K562 (cell line): ENCODE measurements at regions not wholly inside any gene's neighbourhood (a gene's known extent, or its start where the extent isn't known, plus 50 kb on each side); places are given as distances from the start of the nearest gene placed in this dataset.

ENCODE experiments used
- ATAC-seq: fragments of 200-7000 bp; cut with Tn5 transposase; 3 replicates; pipeline ENCODE4 v1.9.1; 2020; ENCODE audit warnings: moderate library complexity
- BruUV-seq: library from RNA; stranded (reverse); fragments of 400-500 nt; replicated peaks from 2 replicates; lab custom pipeline; 2021; lab: Mats Ljungman, UMichigan
- CTCF ChIA-PET: fragments of 300-600 bp; formaldehyde crosslinking; extraction: SDS; loops from one replicate; lab custom pipeline; 2021; ENCODE audit warnings: low intra/inter-chr PET ratio; lab: Yijun Ruan, JAX
- POLR2A ChIA-PET: fragments of 300-600, 350-650 bp; sonication (Branson Sonifier 250); formaldehyde crosslinking; extraction: SDS; loops from one replicate; lab custom pipeline; 2021; ENCODE audit warnings: antibody characterized with exemption, inconsistent platforms; lab: Yijun Ruan, JAX
- DNase-seq, 4 experiments: peaks; one replicate each; pipeline versions ENCODE4 v3.0.0 to v3.0.0-alpha.2; 2011 to 2018; ENCODE audit warnings: low spot score in 3 of 4, mixed read lengths in 3 of 4; ENCODE audit errors: extremely low read depth in 1 of 4
- FAIRE-seq: peaks from 2 replicates; lab custom pipeline; 2011; peaks lifted over from hg19 to GRCh38; lab: Jason Lieb, UNC
- H2AFZ ChIP-seq: 2 replicates; pipeline ENCODE4 v1.6.0; 2011; ENCODE audit warnings: low read depth, low read length, control low read depth, inconsistent platforms
- H3K27ac ChIP-seq: fragments of 200-600 bp; 3 replicates; pipeline ENCODE4 v1.8.0; 2011; ENCODE audit warnings: low read depth, mild to moderate bottlenecking, control low read depth, inconsistent platforms, low read length, moderate library complexity, mixed read lengths; ENCODE audit errors: extremely low read depth
- H3K27me3 ChIP-seq, 2 experiments: fragments of 300-600 bp in 1 of 2; 2 replicates in 1 of 2; 3 replicates in 1 of 2; pipeline versions ENCODE4 v1.6.0 to v1.8.0; 2011; ENCODE audit warnings: inconsistent platforms in 2 of 2, low read length in 2 of 2, mild to moderate bottlenecking in 1 of 2, mixed read lengths in 1 of 2, moderate library complexity in 1 of 2; ENCODE audit not compliant: control insufficient read depth in 2 of 2, insufficient read depth in 2 of 2
- H3K36me3 ChIP-seq: fragments of 300-600 bp; 3 replicates; pipeline ENCODE4 v1.8.0; 2011; ENCODE audit warnings: mild to moderate bottlenecking, low read length, inconsistent platforms; ENCODE audit not compliant: control insufficient read depth, insufficient read depth
- H3K4me1 ChIP-seq, 2 experiments: fragments of 200-600 bp in 1 of 2; replicated peaks in 1 of 2; 2 replicates in 1 of 2; 3 replicates in 1 of 2; pipeline versions ENCODE4 v1.5.1 to v1.8.0; 2011; ENCODE audit warnings: inconsistent platforms in 2 of 2, low read length in 2 of 2, mild to moderate bottlenecking in 1 of 2, mixed read lengths in 1 of 2, moderate library complexity in 1 of 2; ENCODE audit not compliant: control insufficient read depth in 2 of 2, insufficient read depth in 2 of 2
- H3K4me2 ChIP-seq: 2 replicates; pipeline ENCODE4 v1.6.1; 2011; ENCODE audit warnings: low read length, control low read depth, inconsistent platforms, mixed read lengths; ENCODE audit not compliant: insufficient read depth
- H3K4me3 ChIP-seq: fragments of 200-600 bp; sonication (generic), shearing (Covaris generic); 2 replicates; pipeline ENCODE4 v1.5.1; 2016; ENCODE audit warnings: control low read depth, inconsistent platforms
- H3K79me2 ChIP-seq: fragments of 200-600 bp; 3 replicates; pipeline ENCODE4 v1.8.0; 2011; ENCODE audit warnings: low read length, inconsistent platforms; ENCODE audit not compliant: control insufficient read depth, insufficient read depth
- H3K9ac ChIP-seq, 2 experiments: 2 replicates each; pipeline versions ENCODE4 v1.6.0 to v1.6.1; 2011; ENCODE audit warnings: low read depth in 2 of 2, low read length in 2 of 2, control low read depth in 1 of 2, inconsistent platforms in 1 of 2, mild to moderate bottlenecking in 1 of 2, mixed read lengths in 1 of 2; ENCODE audit not compliant: insufficient read depth in 1 of 2
- H3K9me1 ChIP-seq: one replicate; pipeline ENCODE4 v1.6.0; 2011; ENCODE audit warnings: inconsistent platforms, mild to moderate bottlenecking, low read length, moderate library complexity; ENCODE audit not compliant: control insufficient read depth, insufficient read depth
- H3K9me3 ChIP-seq: replicated peaks from 2 replicates; pipeline ENCODE4 v1.5.1; 2011; ENCODE audit warnings: low read depth, low read length, inconsistent platforms; ENCODE audit not compliant: control insufficient read depth, insufficient read depth
- H4K20me1 ChIP-seq: replicated peaks from 2 replicates; pipeline ENCODE4 v1.6.1; 2011; ENCODE audit warnings: low read length, inconsistent platforms, mixed read lengths; ENCODE audit not compliant: control insufficient read depth, insufficient read depth
- CHD7 ChIP-seq: fragments of 200-600 bp; sonication (generic); IDR thresholded peaks from one replicate; pipeline ENCODE4 v1.6.1; 2012; ENCODE audit warnings: mild to moderate bottlenecking, low read depth, low read length, inconsistent platforms
- FOXA1 ChIP-seq: fragments of 450-650 bp; IDR thresholded peaks from 2 replicates; pipeline ENCODE4 v1.6.1; 2016; ENCODE audit warnings: mild to moderate bottlenecking, borderline replicate concordance
- GTF2F1 ChIP-seq: IDR thresholded peaks from 2 replicates; pipeline ENCODE4 v1.6.1; 2011; ENCODE audit warnings: low read depth, low read length, improper control_type of control experiment
- NR0B1 ChIP-seq: fragments of 450-650 bp; IDR thresholded peaks from one replicate; pipeline ENCODE4 v1.6.1; 2018; ENCODE audit warnings: mild to moderate bottlenecking, moderate library complexity; ENCODE audit not compliant: partially characterized antibody
- SNIP1 ChIP-seq: fragments of 450-650 bp; IDR thresholded peaks from 2 replicates; pipeline ENCODE4 v1.7.1; 2017; ENCODE audit warnings: low read depth, mild to moderate bottlenecking
- THRB ChIP-seq: fragments of 450-650 bp; formaldehyde crosslinking; conservative IDR thresholded peaks from 2 replicates; pipeline ENCODE4 v1.4.0; 2022; ENCODE audit warnings: mild to moderate bottlenecking, missing genetic modification characterization
- USF2 ChIP-seq: sonication (generic); formaldehyde crosslinking; IDR thresholded peaks from 2 replicates; pipeline ENCODE4 v1.5.0; 2020; ENCODE audit warnings: missing genetic modification reagents
- ZNF444 ChIP-seq: fragments of 250-450 bp; sonication (Bioruptor Pico); IDR thresholded peaks from 2 replicates; pipeline ENCODE4 v1.4.0; 2020; ENCODE audit warnings: mild to moderate bottlenecking, moderate library complexity
- ZNF785 ChIP-seq: fragments of 250-450 bp; sonication (Bioruptor Pico); IDR thresholded peaks from 2 replicates; pipeline ENCODE4 v1.4.0; 2020; ENCODE audit warnings: mild to moderate bottlenecking
- WGBS: fragments of 100-300 bp; shearing (Covaris generic); methylation state at CpG from one replicate; pipeline ENCODE4 v1.1.6; 2016; ENCODE audit warnings: low coverage, mixed read lengths; ENCODE audit not compliant: insufficient coverage; ENCODE audit errors: missing lambda C conversion rate; 5-methylcytosine and 5-hydroxymethylcytosine counted together
- in situ Hi-C: fragments of 300-500 bp; cut with MboI; formaldehyde crosslinking; loops from 4 replicates; pipeline ENCODE4 v1.15.0; 2018; ENCODE audit warnings: inconsistent platforms, mixed read lengths
- intact Hi-C: fragments of 100-400 bp; cut with micrococcal nuclease; formaldehyde crosslinking; loops from 2 replicates; pipeline ENCODE4 v1.14.2; 2022

GRCh38 chr13:106287351-106287750 lies 248.1 kb downstream of the EFNB2 start:
- POLR2A ChIA-PET, result no interaction called here
- BruUV-seq, result no TSS peak
- no peak for TF ChIP-seq ZNF444
- TF ChIP-seq GTF2F1, result no peak
- no peak for TF ChIP-seq SNIP1
- TF ChIP-seq CHD7, result no peak
- TF ChIP-seq THRB (CRISPR knock-in tag), result no peak
- TF ChIP-seq ZNF785 (CRISPR knock-in tag), result no peak
- no peak for TF ChIP-seq FOXA1
- TF ChIP-seq USF2 (CRISPR knock-in tag), result no peak
- TF ChIP-seq NR0B1, result no peak

More at GRCh38 chr13:106287351-106287750, 248.1 kb downstream of the EFNB2 start:
- no peak overlapping the region for H3K4me3 ChIP-seq
- 0% methylated on average over 4 of the region's 6 CpGs for WGBS
- no peaks in the 10 kb centered on the region for H3K9me3 ChIP-seq
- H3K27ac ChIP-seq, result no peak overlapping the region
- ATAC-seq (no peak), DNase-seq (no peak), FAIRE-seq (no peak)
- H3K4me2 ChIP-seq, result no peak overlapping the region
- H2AFZ ChIP-seq, result no peak overlapping the region
- H3K9ac ChIP-seq, result no peak overlapping the region
- no peaks in the 10 kb centered on the region for H4K20me1 ChIP-seq
- intact Hi-C loops, result no loop called here
- CTCF ChIA-PET, result no interaction called here
- no peaks in the 10 kb centered on the region for H3K79me2 ChIP-seq
- no peaks in the 10 kb centered on the region for H3K27me3 ChIP-seq
- no peaks in the 10 kb centered on the region for H3K4me1 ChIP-seq
- H3K36me3 ChIP-seq, result no peaks in the 10 kb centered on the region
- in situ Hi-C loops, result no loop called here
- no peaks in the 10 kb centered on the region for H3K9me1 ChIP-seq
